Urinary bladder (tissue), 3 donors: ENCODE measurements at regions not wholly inside any gene's neighbourhood (a gene's known extent, or its start where the extent isn't known, plus 50 kb on each side); places are given as distances from the start of the nearest gene placed in this dataset.

Experiments used
- DNase-seq: peaks from one replicate; pipeline ENCODE4 v3.0.0-alpha.2; 2015; ENCODE audit errors: extremely low spot score
- H3K27ac ChIP-seq: one replicate; pipeline ENCODE4 v1.5.1; 2013; ENCODE audit warnings: low read depth, mild to moderate bottlenecking, moderate library complexity
- H3K36me3 ChIP-seq: one replicate; pipeline ENCODE4 v1.6.1; 2013; ENCODE audit warnings: mild to moderate bottlenecking, moderate library complexity; ENCODE audit not compliant: insufficient read depth
- H3K4me1 ChIP-seq: one replicate; pipeline ENCODE4 v1.6.1; 2013; ENCODE audit warnings: mild to moderate bottlenecking, moderate library complexity; ENCODE audit not compliant: insufficient read depth
- H3K4me3 ChIP-seq: one replicate; pipeline ENCODE4 v1.5.1; 2013; ENCODE audit warnings: low read depth, low read length
- WGBS: extraction: QIAGEN DNeasy Blood & Tissue Kit; methylation state at CpG from one replicate; pipeline ENCODE4 v1.1.7; 2013; 5-methylcytosine and 5-hydroxymethylcytosine counted together
- donor health status: healthy with polysubstance abuse.
- donor health status: healthy.

- H3K4me3 ChIP-seq: no peak overlapping the region
- no peaks in the 10 kb centered on the region for H3K4me1 ChIP-seq
- no peak for DNase-seq
- WGBS: 72% methylated on average over 6 of the region's 6 CpGs
- no peak overlapping the region for H3K27ac ChIP-seq
- no peaks in the 10 kb centered on the region for H3K36me3 ChIP-seq
Measured at GRCh38 chr5:13331585-13331984, 612.9 kb downstream of the DNAH5 start.

DNA sequence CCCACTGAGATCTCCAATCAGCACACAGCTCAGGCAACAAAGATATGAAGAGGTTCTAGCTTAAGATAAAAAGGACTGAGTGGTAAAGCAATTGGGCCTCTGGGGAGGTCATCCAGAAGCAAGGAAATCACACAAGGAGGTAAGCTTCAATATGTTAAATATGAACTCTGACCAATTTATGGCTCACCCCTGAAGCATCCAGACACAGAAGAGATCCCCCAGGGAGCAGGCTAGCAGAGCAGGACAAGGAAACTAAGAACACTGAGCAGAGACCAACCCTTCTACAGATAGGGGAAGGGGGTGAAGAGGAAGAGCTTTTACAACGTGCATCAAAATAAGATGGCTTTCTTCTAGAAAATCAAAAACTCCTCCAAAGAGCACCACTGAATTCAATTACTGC, 616.2 kb downstream of the DNAH5 start:
- no peak for DNase-seq
- Histone ChIP-seq H3K4me3 (no peak overlapping the region), H3K27ac (no peak overlapping the region), H3K36me3 (no peaks in the 10 kb centered on the region), H3K4me1 (no peaks in the 10 kb centered on the region)
- WGBS: 69% methylated on average over 1 of the region's 1 CpG

GRCh38 chr5:13325765-13326164, 618.7 kb downstream of the DNAH5 start:
- 37% methylated on average over 1 of the region's 1 CpG for WGBS
- no peak overlapping the region for H3K4me3 ChIP-seq
- DNase-seq: no peak

DNA sequence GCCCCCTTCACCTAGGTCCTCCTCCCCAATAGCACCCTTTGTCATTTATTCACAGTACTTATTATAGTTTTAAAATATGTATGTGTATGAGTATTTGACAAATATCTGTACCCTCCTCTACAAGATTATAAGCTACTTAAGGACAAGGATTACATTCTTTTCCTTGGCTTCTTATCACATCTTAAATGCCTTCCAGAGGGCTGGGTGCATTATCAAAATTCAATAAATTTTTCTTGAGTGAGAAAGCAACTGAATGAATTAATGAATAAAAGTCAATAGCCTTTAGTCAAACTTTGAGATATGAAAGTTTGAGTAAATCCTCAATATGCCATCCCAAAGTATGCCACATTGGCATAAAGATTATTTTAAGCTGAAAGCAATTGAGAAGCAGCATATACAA, 621.7 kb downstream of the DNAH5 start:
- H3K27ac ChIP-seq: no peak overlapping the region
- no peak for DNase-seq
- H3K36me3 ChIP-seq: no peaks in the 10 kb centered on the region
- H3K4me3 ChIP-seq: no peak overlapping the region
- no peaks in the 10 kb centered on the region for H3K4me1 ChIP-seq

More at GRCh38 chr5:13325765-13326164, 618.7 kb downstream of the DNAH5 start:
- Histone ChIP-seq H3K4me1 (no peaks in the 10 kb centered on the region), H3K36me3 (no peaks in the 10 kb centered on the region), H3K27ac (no peak overlapping the region)

GRCh38 chr5:13317654-13318053, 626.8 kb downstream of the DNAH5 start:
- Histone ChIP-seq H3K36me3 (no peaks in the 10 kb centered on the region), H3K4me3 (no peak overlapping the region), H3K27ac (no peak overlapping the region), H3K4me1 (no peaks in the 10 kb centered on the region)
- DNase-seq: no peak
- 38% methylated on average over 3 of the region's 3 CpGs for WGBS

DNA sequence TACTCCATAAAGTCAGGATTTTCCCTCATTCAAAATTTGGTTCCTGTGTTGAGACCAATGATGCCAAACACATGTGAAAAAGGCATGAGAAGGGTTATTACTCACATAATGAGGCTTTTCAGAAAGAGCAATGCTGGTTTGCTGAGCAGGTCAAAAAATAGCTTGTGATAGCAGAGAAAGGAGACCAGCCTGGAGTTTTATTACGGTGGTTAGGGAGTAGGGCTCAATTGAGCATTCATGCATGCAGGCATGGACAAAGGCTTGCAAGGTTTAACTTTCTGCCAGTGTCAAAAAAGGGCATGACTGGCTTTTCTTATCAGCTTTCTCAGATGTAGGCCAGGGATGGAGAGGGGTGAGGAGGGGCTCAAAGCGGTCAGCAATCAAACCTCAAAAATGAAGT, 628.3 kb downstream of the DNAH5 start:
- Histone ChIP-seq H3K4me1 (no peaks in the 10 kb centered on the region), H3K36me3 (no peaks in the 10 kb centered on the region), H3K27ac (no peak overlapping the region), H3K4me3 (no peak overlapping the region)
- 44% methylated on average over 2 of the region's 2 CpGs for WGBS
- no peak for DNase-seq

DNA sequence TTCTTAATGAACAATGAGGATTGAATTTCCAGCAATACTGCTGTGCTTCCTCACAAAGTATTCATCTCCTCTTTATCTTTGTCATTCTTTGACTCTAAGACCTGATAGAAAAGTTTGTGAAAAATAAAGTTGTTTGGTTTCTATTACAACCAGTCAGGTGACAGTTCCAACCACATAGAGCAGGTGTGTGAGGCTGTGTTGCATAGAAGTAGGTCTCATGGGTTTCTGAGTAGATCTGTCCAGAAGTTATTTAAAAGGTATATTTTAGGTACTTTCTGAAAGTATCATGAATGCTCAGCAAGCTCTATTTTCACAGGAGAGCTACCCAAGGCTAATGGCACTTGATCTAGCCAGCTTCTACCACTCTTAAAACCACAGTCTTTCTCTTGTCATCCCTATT, 637.0 kb downstream of the DNAH5 start:
- no peaks in the 10 kb centered on the region for H3K4me1 ChIP-seq
- DNase-seq: no peak
- H3K4me3 ChIP-seq: no peak overlapping the region
- H3K27ac ChIP-seq: no peak overlapping the region
- no peaks in the 10 kb centered on the region for H3K36me3 ChIP-seq

DNA sequence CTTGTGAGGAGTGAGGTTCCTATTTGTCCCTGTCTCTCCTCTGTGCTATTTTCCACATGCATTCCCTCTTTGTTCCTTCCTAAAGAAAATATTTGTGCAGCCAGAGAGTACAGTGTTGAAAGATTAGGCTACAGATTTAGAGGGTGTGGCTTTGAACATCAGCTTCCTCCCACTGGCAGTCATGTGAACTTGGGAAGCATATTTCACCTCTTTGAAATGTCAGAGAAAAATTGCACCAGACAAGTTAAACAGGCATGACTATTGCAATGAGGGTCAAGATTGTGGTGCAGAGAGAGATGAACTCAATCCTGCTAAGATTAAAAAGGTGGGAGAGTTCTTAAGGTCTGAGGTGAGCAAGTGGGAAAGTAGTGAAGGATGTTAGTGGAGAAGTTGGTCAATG, 641.0 kb downstream of the DNAH5 start:
- no peak overlapping the region for H3K4me3 ChIP-seq
- no peaks in the 10 kb centered on the region for H3K4me1 ChIP-seq
- H3K36me3 ChIP-seq: no peaks in the 10 kb centered on the region
- H3K27ac ChIP-seq: no peak overlapping the region
- DNase-seq: no peak

DNA sequence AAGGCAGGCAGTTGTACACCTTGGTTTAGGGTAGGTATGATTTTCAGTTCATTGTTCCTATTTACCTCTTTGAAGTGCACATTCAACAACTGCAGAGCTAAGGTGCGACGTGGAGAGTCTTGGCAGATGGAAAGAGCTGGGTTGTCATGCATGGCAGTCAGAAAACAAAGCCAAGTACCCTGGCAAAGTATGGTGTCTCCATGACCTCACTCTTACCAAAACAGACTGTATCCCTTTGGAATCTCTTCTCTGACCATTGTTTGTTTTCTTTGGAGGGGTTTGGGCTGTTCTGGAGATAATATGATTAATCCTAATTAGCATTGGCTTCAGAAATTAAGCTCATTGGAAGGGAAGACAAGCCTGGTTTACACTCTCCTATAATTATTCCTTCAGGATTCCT, 665.7 kb downstream of the DNAH5 start:
- Histone ChIP-seq H3K36me3 (no peaks in the 10 kb centered on the region), H3K4me3 (no peak overlapping the region), H3K27ac (no peak overlapping the region), H3K4me1 (no peaks in the 10 kb centered on the region)
- DNase-seq: no peak
- 82% methylated on average over 2 of the region's 2 CpGs for WGBS

- WGBS: 70% methylated on average over 2 of the region's 2 CpGs
- no peaks in the 10 kb centered on the region for H3K4me1 ChIP-seq
Measured at GRCh38 chr5:13278148-13278547, 666.3 kb downstream of the DNAH5 start.

GRCh38 chr5:13276156-13276555, 668.3 kb downstream of the DNAH5 start:
- DNase-seq: no peak
- H3K36me3 ChIP-seq: no peaks in the 10 kb centered on the region
- H3K27ac ChIP-seq: no peak overlapping the region
- H3K4me3 ChIP-seq: no peak overlapping the region
- no peaks in the 10 kb centered on the region for H3K4me1 ChIP-seq
- WGBS: 75% methylated on average over 1 of the region's 1 CpG

More at GRCh38 chr5:13278148-13278547, 666.3 kb downstream of the DNAH5 start:
- no peak for DNase-seq
- no peak overlapping the region for H3K4me3 ChIP-seq
- no peak overlapping the region for H3K27ac ChIP-seq
- no peaks in the 10 kb centered on the region for H3K36me3 ChIP-seq

- H3K36me3 ChIP-seq: no peaks in the 10 kb centered on the region
- no peak overlapping the region for H3K27ac ChIP-seq
- no peak overlapping the region for H3K4me3 ChIP-seq
- H3K4me1 ChIP-seq: no peaks in the 10 kb centered on the region
- whole genome bisulfite sequencing: 89% methylated on average over 1 of the region's 1 CpG
- no peak for DNase-seq
Measured at GRCh38 chr5:13263701-13264100, 680.8 kb downstream of the DNAH5 start.

DNA sequence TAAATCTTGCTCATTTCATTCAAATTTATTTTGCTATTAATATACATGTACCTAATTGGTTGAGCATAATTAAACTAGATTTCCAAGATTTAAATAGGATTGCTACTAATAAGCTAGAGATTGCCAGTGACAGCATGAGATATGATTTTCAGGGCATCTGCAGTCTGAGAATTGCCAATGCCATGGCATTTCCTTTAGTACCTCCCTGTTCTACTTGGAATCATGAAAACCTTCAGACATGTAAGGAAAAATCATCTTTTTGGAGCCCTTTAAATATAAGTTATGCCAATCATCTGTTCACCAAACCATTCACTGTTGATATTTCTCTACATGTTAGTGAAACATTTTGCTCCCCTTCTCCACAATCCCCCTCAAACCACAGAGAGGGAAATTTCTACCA, 691.4 kb downstream of the DNAH5 start:
- no peaks in the 10 kb centered on the region for H3K36me3 ChIP-seq
- DNase-seq: no peak
- H3K27ac ChIP-seq: no peak overlapping the region
- no peak overlapping the region for H3K4me3 ChIP-seq
- no peaks in the 10 kb centered on the region for H3K4me1 ChIP-seq

DNA sequence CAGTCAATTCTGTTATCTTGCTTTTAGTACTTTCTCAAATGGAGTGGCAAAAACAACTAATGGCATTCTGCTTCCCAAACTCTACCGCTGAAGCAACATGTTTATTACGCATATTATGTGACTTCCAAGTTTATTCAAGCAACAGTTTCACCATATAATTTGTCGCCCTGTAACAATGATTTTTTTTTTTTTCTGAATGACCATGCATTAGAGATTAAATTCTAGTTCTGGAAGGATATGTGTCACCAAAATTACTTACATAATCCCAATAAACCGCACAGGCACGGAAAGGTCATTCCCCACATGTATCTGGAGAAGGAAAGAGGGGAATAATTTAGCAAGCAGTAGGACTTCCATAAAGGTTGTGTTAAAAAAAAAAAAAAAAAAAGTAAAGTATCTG, 691.8 kb downstream of the DNAH5 start:
- Histone ChIP-seq H3K36me3 (no peaks in the 10 kb centered on the region), H3K4me1 (no peaks in the 10 kb centered on the region), H3K4me3 (no peak overlapping the region), H3K27ac (no peak overlapping the region)
- 88% methylated on average over 5 of the region's 5 CpGs for WGBS
- no peak for DNase-seq

GRCh38 chr5:13251623-13252376, 692.7 kb downstream of the DNAH5 start:
- Histone ChIP-seq H3K36me3 (no peaks in the 10 kb centered on the region), H3K4me1 (no peaks in the 10 kb centered on the region), H3K27ac (no peak overlapping the region), H3K4me3 (no peak overlapping the region)
- DNase-seq: no peak
- WGBS: 57% methylated on average over 7 of the region's 7 CpGs
